CD1c-positive myeloid dendritic cell (primary cell): ENCODE measurements at regions not wholly inside any gene's neighbourhood (a gene's known extent, or its start where the extent isn't known, plus 50 kb on each side); places are given as distances from the start of the nearest gene placed in this dataset.

Experiments used
- DNase-seq: peaks from one replicate; pipeline ENCODE4 v3.0.0-alpha.2; 2016; ENCODE audit errors: extremely low spot score

DNA sequence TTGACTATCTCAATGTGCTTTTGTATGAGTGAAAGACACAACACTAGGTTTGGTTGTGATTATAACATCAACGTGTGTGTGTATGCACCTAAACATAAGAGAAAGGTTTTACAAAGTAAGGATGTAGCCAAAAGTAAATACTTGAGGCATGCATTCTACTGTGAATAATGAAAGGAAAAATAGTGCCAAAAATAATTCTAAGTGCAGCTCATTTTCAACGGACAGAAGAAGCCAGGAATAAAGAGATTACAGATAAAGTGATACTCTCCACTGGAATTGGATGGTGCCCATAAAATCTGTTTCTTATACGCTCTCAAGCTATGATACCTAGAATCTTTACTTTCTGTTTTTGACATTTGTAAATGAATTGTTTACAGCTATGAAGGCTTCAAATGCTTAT lies 135.0 kb upstream of the TMEM72 start:
- no peak for DNase-seq

DNA sequence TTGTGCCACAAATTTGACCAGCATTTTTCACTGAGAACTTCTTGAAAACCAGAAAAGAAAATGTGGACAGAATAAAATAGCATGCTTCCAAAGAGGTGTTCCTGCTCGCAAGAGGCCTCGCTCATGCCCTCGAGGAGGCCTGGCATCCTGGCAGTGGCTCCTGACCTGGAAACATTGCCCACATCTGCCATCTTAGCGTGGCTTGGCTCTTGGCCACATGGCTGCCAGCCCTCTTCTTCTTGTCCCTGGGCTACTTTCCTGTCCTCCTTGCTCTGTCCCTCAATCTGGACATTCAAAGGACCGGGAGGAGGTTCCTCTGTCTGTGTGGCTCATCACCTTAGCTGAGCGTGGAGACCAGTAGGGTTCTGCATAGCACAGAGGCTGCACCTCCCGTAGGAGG lies 131.6 kb upstream of the TMEM72 start:
- DNase-seq = no peak

DNA sequence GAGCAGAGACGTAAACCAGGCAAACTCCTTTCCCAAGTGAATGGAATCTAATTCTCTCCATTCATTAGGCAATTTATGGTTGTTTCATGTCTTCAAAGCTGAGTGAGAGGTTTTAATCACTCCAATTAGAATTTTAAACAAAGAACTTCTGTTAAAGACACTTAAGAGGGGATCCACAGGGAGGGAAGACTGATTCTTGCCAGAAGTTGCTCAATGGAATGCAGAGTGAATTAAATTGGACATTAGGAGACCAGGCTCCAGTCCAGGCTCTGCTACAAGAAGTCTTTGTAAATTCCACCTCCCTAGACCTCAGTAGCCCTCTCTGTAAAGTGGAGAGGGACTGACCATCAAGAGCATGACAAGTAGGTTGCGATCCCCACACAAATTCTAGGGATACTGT lies 130.7 kb upstream of the TMEM72 start:
- no peak for DNase-seq

- no peak for DNase-seq
Measured at GRCh38 chr10:44781131-44781530, 130.0 kb upstream of the TMEM72 start.

DNA sequence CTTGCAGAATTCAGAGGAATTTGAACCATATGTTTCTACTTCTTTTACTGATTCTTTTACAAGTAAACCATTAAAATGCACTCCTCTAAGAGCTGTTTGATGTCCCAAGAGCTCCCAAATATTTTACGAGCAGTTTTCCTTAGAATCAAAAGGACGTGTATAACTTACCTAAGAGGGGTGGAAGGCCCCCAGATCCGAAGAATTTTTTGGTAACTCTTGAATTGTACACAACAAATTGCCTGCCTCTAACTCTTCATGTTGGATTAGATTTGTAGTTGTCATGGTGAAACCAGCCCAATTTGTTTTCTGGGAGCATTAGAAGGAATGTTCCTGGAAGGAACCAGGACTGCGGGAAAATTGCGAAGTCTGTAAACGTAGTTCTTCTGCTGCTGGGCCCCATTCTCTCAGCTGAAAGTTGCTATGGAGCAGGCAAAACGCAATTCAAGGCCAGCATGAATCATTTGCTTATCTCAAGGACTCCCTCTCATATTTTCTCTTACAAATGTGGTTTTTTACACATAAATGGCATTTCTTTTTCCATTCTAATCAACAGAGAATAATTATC lies 124.8 kb upstream of the TMEM72 start:
- DNase-seq = no peak

- no peak for DNase-seq
Measured at GRCh38 chr10:44787480-44788075, 123.6 kb upstream of the TMEM72 start.

- no peak for DNase-seq
Measured at GRCh38 chr10:44788147-44789129, 122.7 kb upstream of the TMEM72 start.

GRCh38 chr10:44792119-44792775 lies 118.9 kb upstream of the TMEM72 start:
- no peak for DNase-seq

DNA sequence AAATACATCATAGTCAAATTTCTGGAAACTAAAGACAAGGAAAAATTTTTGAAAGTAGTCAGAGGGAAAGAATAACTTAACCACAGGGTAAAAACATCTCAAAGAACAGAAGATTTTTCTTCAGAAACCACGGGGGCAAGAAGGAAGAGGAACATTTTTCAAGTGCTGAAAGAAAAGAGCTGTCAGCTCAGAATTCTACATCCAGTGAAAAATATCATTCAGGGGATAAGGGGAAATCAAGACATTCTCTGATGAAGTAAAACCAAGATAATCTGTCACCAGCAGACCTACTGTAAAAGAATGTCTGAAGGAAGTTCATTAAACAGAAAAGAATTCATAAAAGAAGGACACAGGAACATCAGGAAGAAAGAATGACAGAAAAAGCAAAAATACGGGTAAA lies 111.2 kb upstream of the TMEM72 start:
- no peak for DNase-seq

DNA sequence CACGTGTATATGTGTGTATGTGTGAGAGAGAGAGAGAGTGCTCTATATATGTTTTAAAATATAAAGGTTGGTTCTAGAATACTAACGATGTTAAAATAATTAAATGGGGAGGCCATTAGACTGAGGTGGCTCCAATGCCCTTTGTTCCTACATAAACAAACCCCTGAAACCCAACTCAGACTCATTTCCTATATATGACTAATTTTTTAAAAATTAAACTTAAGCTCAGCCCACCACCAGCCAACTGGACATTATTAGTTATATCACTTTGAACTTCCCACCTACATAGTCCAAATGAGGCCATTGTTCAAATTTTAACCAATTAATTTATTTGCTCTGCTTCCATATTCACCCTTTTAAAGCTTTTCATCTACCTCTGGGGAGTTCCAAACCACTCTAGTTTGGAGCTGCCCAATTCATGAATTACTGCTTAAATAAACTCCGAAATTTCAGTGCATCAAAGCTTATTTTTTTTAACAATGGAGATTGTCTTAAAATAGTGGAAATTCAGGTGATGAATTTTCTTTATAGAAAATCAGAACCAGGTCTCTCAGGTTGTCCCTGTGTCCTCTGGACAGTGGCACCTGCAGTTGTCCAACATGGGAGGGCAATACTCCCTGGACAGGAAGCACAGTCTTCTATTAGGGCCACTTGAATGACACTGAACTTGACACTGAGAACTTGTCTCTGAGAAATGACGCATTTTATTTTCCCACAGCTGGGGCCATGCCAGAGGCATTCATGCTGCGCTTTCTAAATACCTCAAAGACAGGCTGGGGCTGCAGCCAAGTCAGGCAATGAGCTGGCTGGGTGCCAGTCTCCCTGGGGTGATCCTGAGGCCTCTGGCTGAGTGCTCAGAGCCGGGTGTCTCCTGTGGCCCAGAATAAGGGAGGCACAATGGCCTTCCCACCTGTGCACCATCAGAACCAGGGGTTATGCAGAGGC lies 109.5 kb upstream of the TMEM72 start:
- no peak for DNase-seq

- no peak for DNase-seq
Measured at GRCh38 chr10:44803862-44804261, 107.3 kb upstream of the TMEM72 start.

DNA sequence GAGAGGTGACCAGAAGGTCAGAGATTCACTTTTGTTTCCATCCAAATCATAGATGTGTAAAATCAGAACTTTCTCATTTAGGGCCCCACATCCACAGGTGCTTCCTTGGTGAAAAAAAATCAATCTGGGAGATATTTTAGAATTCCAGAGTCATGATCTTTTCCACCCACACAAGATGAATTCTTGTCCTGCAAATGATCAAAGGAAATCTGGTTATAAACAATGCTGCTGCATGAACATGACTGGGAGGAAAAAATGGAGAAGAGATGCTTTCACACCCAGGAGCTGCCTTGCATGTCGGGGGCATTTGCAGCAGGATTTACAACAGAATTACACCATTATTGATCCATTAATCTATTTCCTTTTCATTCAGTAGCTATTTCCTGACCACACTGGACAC lies 106.5 kb upstream of the TMEM72 start:
- DNase-seq = no peak

GRCh38 chr10:44805466-44806210 lies 105.5 kb upstream of the TMEM72 start:
- no peak for DNase-seq

DNA sequence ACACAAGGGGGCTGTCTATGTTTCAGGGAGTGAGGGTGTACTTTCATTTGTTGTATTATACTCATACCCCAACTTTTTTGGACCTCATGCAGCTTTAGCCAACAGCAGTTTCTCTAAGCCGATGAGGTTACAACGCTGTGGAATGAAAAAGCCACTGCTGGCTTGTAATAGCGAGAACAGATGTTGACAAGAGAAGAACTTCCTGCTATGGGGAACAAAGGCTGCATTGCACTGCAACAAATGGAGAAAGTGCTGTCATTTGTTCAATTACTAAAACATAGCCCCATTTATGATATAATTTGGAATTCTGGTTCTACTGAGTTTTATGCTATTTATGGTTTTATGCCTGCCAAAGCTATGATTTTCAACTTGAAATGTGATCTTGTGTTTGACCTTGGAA lies 104.2 kb upstream of the TMEM72 start:
- no peak for DNase-seq

DNA sequence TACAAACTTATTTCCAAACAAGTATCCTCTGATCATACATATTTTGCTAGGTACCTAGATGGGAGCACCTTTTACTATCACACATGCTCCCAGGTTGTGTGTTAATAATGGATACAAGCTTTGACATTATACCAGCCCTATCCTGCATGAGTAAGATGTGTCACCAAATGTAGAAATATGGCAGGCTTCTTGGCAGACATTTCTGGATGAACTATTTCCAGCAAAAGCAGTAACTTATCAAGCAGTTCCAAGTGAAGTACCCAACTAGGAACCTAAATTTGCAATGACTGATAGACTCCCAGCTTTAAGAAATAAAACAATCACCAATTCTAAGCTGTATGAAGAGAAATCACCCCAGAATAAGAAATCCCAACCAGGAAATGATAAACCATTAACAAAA lies 103.7 kb upstream of the TMEM72 start:
- DNase-seq = no peak

DNA sequence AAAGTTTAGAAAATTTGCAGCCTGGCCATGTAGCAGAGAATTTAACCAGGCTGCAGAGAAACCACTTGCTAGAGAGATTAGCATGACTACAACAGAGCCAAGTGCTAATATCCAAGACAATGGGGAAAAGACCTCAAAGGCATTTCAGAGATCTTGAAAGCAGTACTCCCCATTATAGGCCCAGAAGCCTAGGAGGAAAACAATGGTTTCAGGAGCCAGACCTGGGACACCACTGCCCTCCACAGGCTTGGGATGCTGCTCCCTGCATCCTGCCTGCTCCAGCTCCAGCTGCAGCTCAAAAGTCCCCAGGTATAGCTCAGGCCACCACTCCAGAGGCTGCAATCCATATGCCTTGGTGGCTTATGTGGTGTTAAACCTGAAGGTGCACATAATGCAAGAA lies 101.5 kb upstream of the TMEM72 start:
- no peak for DNase-seq

- DNase-seq = no peak
Measured at GRCh38 chr10:44811072-44811471, 100.1 kb upstream of the TMEM72 start.

DNA sequence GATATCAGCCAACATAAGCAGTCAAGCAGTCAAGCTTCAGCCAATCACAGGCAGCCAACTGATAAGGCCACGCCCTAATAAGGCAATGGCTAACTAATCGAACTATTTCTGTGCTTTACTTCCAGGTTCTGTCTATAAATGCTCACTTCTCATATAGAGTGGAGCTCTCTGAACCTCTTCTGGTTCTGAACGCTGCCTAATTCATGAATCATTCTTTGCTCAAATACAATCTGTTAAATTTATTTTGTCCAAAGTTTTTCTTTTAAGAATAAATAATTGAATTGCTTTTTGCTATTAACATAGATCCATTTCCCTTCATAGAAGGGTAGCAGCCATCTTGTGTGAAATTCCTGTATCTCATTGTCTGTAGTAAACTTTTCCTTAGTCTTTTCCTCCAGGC lies 97.9 kb upstream of the TMEM72 start:
- no peak for DNase-seq

DNA sequence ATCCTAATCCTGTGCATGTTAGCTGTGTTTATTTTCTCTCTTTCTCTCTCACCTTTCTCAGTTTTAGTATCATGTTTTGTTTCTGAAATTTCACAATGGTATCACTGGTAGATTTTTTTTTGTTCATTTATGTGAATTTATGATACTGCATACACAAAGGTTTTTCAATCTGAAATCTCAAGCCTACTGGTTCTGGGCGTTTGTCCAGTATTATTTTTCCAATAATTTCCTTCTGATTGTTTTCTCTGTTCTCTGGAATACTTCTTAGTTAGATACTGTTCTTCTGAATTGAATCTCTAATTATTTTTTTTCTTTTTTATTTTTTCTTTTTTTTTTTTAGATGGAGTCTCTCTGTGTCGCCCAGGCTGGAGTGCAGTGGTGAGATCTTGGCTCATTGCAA lies 96.2 kb upstream of the TMEM72 start:
- no peak for DNase-seq

- DNase-seq = no peak
Measured at GRCh38 chr10:44818041-44818649, 93.0 kb upstream of the TMEM72 start.
